ENCODE measurements at regions not wholly inside any gene's neighbourhood (a gene's known extent, or its start where the extent isn't known, plus 50 kb on each side); places are given as distances from the start of the nearest gene placed in this dataset.
"Not testable (repeated sequence)": the region's sequence is repeated elsewhere in the genome, so short reads cannot be mapped to it uniquely, and the experiment has no call there.

GRCh38 chr5:153939101-153939500 is 99.6 kb downstream of the FAM114A2 start:
- DNase-seq = no peak

GRCh38 chr5:153938191-153938842 is 100.4 kb downstream of the FAM114A2 start:
- DNase-seq = no peak

GRCh38 chr5:153937661-153938060 is 101.0 kb downstream of the FAM114A2 start:
- no peak for DNase-seq

- not testable (repeated sequence) for DNase-seq
Measured at GRCh38 chr5:153935151-153935550, 103.6 kb downstream of the FAM114A2 start.

GRCh38 chr5:153926201-153926600 is 112.5 kb downstream of the FAM114A2 start:
- no peak for DNase-seq

- DNase-seq = no peak
Measured at GRCh38 chr5:153919161-153919560, 119.5 kb downstream of the FAM114A2 start.

- no peak for DNase-seq
Measured at GRCh38 chr5:153907170-153907775, 131.4 kb downstream of the FAM114A2 start.

- DNase-seq = peak in 1 of 2 experiments; percentile 19
Measured at GRCh38 chr5:153905219-153905618, 133.5 kb downstream of the FAM114A2 start.

GRCh38 chr5:153903321-153903720 is 135.4 kb downstream of the FAM114A2 start:
- DNase-seq = no peak

- DNase-seq = no peak
Measured at GRCh38 chr5:153902016-153902415, 136.7 kb downstream of the FAM114A2 start.

- DNase-seq = no peak
Measured at GRCh38 chr5:153901449-153901848, 137.3 kb downstream of the FAM114A2 start.

- no peak for DNase-seq
Measured at GRCh38 chr5:153900703-153901395, 137.9 kb downstream of the FAM114A2 start.

- DNase-seq = no peak
Measured at GRCh38 chr5:153899746-153900145, 139.0 kb downstream of the FAM114A2 start.

- DNase-seq = peak; percentile 64 to 83
Measured at GRCh38 chr5:153896701-153897100, 142.0 kb downstream of the FAM114A2 start.

GRCh38 chr5:153896117-153896516 is 142.6 kb downstream of the FAM114A2 start:
- DNase-seq = no peak

GRCh38 chr5:153895266-153895665 is 143.4 kb downstream of the FAM114A2 start:
- DNase-seq = no peak

- no peak for DNase-seq
Measured at GRCh38 chr5:153893817-153894216, 144.9 kb downstream of the FAM114A2 start.

- DNase-seq = peak in 1 of 2 experiments; percentile 2
Measured at GRCh38 chr5:153891394-153891793, 147.3 kb downstream of the FAM114A2 start.

GRCh38 chr5:153888781-153889180 is 149.9 kb downstream of the FAM114A2 start:
- DNase-seq = no peak

- DNase-seq = no peak
Measured at GRCh38 chr5:153885141-153885540, 153.6 kb downstream of the FAM114A2 start.

- DNase-seq = no peak
Measured at GRCh38 chr5:153884612-153884957, 154.1 kb downstream of the FAM114A2 start.

GRCh38 chr5:153883854-153884611 is 154.7 kb downstream of the FAM114A2 start:
- DNase-seq = no peak

GRCh38 chr5:153881687-153882086 is 157.0 kb downstream of the FAM114A2 start:
- no peak for DNase-seq

- no peak for DNase-seq
Measured at GRCh38 chr5:153880106-153880505, 158.6 kb downstream of the FAM114A2 start.

Data from NCI-H524 (cell line).